Activated CD8-positive, alpha-beta memory T cell treated with anti-CD3 and anti-CD28 coated beads for 24 hours (primary cell): ENCODE measurements at regions not wholly inside any gene's neighbourhood (a gene's known extent, or its start where the extent isn't known, plus 50 kb on each side); places are given as distances from the start of the nearest gene placed in this dataset.

Source experiments
- DNase-seq: peaks from one replicate; pipeline ENCODE4 v3.0.0-alpha.2; 2020

DNA sequence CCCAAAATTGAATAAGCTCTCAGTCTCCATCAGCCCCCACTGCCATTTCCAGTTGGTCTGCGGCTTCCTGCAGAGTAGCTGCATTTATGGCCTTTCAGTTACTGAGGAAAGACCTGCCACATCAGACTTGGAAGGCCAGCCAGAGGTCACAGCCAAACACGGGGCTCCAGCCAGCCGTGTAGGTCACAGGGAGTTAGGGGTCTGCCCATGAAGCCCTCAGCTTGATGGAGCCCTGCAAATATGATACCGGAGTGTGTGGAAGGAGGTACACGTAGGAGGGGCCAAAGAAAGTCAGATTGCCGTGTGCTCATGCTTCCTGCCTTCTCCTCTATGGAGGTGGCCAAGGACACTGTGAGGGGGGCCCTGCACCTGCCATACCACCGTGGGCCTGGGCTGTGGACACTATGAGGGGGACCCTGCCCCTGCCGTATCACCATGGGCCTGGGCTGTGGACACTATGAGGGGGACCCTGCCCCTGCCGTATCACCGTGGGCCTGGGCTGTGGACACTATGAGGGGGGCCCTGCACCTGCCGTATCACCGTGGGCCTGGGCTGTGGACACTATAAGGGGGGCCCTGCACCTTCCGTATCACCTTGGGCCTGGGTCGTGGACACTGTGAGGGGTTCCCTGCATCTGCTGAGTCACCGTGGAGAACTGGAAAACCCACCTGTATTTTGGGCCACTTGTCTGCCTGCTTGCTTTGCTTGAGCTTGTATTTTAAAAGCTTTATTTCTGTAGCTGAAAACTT, 335.7 kb upstream of the SHH start:
- DNase-seq: no peak

- no peak for DNase-seq
Measured at GRCh38 chr7:156147104-156147503, 334.8 kb upstream of the SHH start.

GRCh38 chr7:156145996-156146395, 333.7 kb upstream of the SHH start:
- no peak for DNase-seq

DNA sequence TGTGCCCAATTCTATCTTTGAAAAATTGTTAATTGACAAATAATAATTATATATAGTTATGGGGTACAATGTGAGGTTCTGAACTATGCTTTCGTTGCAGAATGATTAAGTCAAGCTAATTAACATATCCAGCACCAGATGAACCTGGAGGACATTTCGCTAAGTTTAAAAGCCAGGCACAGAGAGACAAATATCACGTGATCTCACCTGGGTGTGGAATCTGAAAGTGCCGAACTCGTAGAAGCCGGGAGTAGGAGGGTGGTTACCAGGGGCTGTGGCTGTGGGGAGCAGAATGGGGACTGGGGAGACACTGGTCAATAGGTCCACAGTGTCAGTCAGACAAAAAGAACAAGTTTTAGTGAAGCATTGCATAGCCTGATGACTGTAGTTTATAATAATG, 332.9 kb upstream of the SHH start:
- no peak for DNase-seq

- no peak for DNase-seq
Measured at GRCh38 chr7:156143683-156144082, 331.4 kb upstream of the SHH start.

DNA sequence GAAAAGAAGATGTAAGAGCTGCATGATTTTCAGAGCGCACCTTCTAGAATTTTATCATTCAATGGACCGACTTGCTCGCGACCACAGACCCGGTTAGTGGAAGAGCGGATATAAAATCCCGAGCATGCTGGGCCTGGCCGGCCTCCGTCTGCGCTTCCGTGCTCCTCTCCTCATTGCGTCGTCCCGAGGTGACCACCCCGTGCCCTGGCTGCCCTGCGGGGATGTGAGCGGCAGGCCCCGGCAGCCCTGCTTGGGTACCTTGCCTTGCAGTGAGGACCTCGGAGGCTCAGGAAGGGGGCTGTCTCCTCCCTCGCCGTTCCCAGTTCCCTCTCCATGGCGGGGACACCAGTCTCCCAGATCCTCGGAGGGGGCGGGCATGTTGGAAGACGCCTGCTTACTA, 330.9 kb upstream of the SHH start:
- no peak for DNase-seq

DNA sequence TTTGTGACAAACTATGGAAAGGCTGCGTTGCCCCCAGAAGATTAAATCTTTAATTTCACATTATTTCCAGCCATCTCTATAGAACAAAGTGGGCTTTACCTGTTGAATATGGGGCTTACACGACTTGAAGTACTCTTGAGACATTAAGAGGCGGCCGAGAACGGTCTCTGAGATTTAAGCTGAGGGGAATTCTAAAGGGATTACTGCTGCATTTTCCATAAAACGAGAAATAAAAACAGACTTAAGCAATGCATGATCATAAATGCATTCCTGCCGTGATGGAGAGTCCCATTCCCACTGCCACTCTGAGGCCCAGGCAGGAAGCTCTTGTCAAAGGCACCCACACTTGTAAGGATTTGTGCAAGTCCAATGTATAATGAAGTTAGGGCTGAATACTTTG, 329.7 kb upstream of the SHH start:
- DNase-seq: no peak

DNA sequence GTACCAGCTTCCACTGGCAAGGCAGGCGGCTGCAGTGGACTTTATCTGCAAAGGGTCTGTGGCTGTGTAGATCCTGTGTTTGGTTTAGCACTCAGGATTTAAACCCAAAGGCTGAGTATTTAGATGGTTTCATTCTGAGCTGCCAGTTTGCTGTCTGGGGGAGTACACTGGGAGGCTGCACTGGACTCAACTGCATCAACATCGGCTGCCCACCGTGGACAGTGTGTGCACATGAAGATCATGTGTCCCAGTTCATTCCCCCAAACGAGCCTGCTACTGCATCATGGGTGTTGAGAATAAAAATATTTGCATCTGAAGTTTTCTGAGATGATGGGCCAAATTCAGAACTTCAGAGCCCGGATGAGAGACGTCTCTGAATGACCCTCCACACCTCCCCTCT, 328.6 kb upstream of the SHH start:
- DNase-seq: no peak

GRCh38 chr7:156140447-156140846, 328.2 kb upstream of the SHH start:
- no peak for DNase-seq

DNA sequence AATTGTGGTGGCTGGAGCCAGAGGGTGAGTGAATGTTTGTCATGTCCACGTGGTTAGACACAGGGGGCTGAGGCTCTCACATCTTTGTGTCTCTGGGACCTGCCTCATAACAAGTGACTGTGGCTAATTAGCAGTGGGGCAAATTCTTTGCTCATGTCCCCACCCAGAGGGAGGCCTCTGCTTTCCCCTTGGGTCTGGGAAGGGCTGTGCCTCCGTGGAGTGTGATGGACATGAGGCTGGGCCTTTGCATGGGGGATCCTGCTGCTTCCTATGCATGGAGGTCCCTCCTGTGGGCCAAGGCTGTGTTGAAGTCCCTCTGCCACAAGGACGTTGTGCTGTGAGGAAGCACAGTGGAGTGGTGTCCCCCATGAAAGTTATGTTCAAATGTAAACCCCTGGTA, 327.4 kb upstream of the SHH start:
- DNase-seq: no peak

DNA sequence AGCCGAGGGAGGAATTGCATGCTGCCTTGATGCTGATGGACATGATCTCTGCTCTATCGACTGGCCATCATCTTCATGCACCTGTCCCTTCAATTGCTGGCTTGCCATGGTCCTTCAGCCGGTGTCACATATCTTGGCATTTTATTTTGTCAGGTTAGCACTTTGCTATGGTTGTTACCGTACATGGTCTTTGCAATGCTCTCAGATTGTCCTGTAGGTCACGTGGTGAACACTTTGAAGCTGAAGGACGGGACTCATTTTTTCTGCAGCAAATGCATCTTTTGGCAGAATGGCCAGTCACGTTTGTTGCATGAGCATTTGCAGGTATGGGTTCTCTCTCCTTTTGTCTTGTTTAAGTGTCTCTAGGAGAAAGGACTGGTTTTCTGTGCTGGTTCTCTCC, 326.8 kb upstream of the SHH start:
- no peak for DNase-seq

DNA sequence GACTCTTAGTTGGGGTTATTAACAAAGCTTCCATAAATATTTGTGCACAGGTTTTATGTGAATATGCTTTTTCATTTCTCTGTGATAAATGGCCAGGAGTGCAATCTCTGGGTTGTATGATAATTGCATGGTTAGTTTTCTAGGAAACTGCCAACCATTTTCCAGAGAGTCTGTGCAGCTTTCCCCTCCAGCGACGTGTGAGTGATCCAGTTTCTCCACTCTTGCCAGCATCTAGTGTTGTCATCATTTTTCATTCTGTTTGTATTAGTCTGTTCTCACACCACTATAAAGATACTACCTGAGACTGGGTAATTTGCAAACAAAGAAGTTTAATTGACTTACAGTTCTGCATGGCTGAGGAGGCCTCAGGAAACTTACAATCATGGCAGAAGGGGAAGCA, 319.6 kb upstream of the SHH start:
- no peak for DNase-seq

DNA sequence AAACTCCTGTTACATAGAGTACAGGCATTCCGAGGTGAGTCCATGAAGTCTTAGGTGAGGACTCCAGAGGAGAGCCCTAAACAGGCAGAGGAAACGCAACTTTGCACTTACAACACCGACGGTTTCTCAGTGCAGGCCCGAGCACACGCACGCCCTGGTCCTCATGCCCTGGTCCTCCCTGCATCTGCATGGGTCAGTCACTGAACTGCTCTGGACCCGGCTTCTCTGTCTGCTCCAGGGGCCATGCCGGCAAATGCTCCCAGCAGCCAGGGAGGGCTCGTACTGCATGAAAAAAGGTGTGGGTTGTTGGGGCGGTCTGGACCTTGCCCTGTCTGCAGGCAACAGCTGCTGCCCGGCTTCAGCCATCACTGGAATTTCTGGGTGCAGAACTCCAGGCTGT, 317.3 kb upstream of the SHH start:
- no peak for DNase-seq

DNA sequence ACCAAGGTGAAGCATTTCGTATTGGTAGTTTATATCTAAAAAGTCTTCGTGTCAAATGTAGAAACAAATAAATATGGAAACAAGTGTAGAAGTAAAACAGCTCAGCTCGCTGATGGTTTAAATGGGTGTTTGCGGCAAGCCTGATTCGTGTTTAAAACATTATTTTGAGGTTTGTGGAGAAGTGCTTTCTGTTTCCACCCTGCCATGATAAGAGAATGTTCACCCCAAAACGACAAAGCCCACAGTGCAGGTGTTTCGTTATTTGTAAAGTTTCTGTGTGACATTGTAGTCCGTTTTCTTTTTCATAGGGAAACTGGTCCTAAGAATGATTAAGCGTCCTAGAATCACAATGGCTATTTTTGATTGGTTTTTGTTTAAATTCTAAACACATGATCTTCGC, 316.2 kb upstream of the SHH start:
- DNase-seq: no peak

- DNase-seq: no peak
Measured at GRCh38 chr7:156127166-156128134, 315.2 kb upstream of the SHH start.

GRCh38 chr7:156125841-156126730, 313.8 kb upstream of the SHH start:
- DNase-seq: no peak

- DNase-seq: no peak
Measured at GRCh38 chr7:156124356-156124755, 312.1 kb upstream of the SHH start.

DNA sequence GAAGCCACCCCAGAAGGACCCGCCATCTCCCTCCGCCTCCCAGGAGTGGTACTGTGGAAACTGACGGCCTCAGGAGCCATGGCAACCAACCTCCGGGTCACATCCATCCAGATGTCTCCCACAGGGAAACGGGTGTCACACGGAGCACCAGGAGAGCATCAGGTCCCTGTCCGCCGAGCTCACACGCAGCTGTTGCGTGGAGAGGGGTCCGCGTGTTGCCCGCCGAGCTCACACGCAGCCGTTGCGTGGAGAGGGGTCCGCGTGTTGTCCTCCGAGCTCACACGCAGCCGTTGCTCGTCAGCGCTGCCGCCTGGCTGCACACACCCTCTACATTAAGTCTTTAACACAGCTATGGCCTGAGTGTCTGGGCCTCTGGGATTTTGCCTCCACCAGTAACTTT, 311.1 kb upstream of the SHH start:
- DNase-seq: no peak

DNA sequence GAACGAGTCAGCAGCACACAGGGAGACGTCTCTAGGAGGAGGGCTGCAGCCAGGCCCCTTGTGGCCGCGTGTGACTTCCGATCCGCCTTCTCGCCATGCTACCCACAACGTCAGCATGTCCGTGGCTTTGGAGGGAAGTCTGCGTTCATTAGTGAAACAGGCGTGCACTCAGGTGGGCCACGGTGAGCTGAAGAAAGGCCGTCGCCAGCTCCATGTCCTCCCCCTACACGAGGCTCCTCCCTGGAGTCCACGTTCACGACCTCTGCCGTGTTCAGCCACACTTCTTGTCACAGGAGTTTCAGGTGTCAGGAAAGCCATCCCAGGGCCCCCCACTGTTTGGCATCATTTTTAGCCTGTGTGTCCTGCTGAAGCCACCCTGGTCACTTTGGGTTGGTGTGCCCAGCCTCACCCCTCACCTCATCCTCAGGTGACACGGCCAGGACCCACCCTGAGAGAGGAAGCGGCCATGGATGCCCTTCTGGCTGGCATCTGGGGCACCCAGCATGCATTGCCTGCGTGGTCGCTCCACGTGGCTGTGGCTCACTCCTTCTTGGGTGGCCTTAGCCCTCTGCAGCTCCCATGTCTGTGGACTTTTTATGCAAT, 310.6 kb upstream of the SHH start:
- DNase-seq: no peak

GRCh38 chr7:156121956-156122355, 309.7 kb upstream of the SHH start:
- no peak for DNase-seq

DNA sequence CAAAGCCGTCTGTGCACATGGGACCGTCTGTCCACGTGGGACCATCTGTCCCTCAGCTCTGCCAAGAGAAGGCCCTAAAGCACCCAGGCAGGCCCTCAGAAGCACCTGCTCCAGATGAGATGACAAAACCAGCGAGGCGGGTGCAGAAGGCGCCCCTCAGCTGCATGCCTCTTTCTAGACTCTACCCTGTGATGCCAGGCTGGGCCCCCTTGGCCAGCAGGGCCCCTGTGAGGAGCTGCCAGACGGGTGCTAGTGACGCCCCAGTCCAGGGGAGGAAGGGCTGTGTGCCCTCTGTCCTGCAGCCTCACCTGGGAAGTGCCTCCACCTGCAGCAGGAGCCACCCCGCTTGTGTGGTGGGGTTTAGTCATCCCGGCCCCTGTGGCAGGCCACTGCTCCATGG, 309.2 kb upstream of the SHH start:
- DNase-seq: no peak

DNA sequence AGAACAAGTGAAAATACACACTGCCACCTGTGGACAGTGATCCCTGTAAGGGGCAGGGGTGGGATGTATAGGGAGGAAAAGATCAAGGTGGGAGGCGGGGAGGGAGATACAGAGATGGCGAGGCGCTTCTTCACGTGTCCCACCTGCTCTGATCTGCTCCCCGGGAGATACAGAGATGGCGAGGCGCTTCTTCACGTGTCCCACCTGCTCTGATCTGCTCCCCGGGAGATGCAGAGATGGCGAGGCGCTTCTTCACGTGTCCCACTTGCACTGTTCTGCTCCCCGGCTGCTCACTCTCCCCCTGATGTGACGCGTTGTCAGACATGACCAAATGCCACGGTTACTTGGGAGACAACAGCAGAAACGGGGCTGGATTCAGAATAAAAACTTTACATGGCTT, 308.3 kb upstream of the SHH start:
- DNase-seq: no peak

GRCh38 chr7:156119771-156120170, 307.5 kb upstream of the SHH start:
- DNase-seq: no peak
